IPS-NIHi11 (cell line): ENCODE measurements at regions not wholly inside any gene's neighbourhood (a gene's known extent, or its start where the extent isn't known, plus 50 kb on each side); places are given as distances from the start of the nearest gene placed in this dataset.

Experiments used
- DNase-seq: peaks from one replicate; pipeline ENCODE4 v3.0.0; 2012; ENCODE audit warnings: mixed read lengths, low spot score

DNA sequence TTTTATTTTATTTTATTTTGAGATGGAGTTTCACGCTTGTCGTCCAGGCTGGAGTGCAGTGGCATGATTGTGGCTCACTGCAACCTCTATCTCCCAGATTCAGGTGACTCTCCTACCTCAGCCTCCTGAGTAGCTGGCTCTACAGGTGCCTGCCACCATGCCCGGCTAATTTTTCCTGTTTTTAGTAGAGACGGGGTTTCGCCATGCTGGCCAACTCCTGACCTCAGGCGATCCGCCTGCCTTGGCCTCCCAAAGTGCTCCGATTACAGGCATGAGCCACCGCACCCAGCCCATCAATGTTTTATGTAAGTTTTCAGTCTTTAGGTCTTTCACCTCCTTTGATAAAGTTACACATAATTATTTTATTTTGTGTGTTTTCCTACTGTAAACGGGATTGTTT is 154.6 kb downstream of the COPRS start:
- no peak for DNase-seq

- DNase-seq: no peak
Observed at GRCh38 chr17:31702041-31702440, 157.0 kb downstream of the COPRS start.

DNA sequence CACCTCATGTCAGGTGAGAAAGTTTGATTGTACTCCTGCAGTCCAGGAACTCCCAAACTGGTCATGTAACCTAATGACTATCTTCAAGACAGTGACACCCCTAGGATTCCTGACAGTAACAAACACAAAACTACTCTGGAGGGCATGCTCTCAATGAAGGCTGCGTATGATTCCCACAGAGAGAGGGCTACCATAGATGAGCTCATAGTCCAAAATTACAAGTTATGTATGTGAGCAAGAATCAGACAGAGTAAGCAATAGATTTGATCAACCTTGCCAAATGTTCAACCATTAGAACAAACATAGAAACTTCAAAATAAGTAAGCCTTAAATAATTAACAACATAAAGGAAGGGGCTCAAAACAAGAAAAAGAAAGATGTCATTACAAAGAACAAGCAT is 158.1 kb downstream of the COPRS start:
- DNase-seq: no peak

DNA sequence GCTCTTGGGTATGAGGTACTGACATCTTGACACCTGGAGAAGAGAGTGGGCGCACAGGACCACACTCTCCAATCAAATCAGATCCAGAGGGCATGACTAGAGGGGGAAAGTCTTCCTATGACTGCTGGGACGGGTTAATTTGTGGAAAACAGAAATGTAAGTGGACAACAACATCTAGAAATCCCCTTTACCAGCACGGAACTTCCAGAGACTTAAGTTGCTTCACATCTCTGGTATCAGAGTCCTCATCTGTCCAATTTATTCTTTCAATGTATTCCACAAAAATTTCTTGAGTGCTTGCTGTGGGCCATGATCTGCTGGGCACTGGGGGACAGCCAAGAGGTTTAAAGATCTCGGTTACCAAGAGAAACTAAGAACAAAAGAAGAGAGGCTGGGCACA is 159.2 kb downstream of the COPRS start:
- no peak for DNase-seq

- no peak for DNase-seq
Observed at GRCh38 chr17:31699281-31699680, 159.8 kb downstream of the COPRS start.

DNA sequence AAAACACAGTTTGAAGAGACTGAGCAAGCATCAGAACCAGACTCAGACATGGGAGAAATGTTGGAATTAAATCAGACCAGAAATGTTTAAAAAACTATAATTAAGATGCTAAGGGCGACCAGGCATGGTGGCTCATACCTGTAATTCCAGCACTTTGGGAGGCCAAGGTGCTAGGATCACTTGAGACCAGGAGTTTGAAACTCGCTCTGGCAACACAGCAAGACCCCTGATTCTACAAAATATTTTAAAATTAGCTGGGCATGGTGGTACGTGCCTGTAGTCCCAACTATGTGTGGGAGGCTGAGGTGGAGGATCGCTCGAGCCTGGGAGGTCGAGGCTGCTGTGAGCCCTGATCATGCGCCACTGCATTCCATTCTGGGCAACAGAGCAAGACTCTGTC is 160.3 kb downstream of the COPRS start:
- no peak for DNase-seq

DNA sequence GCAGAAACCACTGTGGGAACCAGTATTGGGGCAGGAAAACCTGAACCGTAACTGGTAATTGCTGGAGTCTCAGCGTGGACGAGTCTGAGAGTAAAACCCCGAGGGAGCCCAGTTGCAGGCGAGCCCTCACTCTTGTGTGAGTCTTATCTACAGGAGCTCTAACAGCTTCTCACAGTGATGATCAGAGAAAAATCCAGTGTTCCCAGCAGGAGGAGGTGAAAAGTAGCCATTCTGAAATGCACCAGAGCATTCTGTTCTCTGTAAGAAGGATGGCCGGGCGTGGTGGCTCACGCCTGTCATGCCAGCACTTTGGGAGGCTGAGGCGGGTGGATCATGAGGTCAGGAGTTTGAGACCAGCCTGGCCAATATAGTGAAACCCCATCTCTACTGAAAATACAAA is 161.2 kb downstream of the COPRS start:
- no peak for DNase-seq

DNA sequence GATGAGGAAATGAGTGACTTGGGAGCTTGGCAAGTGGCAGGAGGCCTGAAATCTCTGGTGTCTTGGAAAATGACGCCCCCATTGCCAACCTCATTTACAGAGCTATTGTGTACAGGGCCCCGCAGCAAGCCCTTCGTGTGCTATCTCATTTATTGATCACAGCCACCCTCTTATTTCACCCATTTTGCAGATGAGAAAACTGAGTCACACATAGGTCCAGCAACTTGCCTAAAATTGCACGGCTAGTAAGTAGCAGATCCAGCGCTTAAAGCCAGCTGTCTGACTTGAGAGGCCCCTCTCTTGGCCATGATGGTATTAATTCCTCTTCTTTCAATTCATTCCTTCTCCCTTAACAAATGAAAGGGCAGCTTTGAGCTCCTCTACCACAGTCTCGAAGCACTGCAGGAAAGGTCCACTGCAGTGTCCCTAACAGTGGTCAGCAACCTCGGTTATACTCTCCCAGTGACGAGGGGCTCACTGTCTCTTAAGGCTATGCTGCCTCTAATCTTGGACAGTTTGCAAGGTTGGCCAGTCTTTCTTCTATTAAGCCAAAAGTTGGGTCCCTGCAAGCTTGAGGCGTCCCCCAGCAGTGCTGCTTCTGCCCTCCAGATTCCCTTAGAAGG is 162.2 kb downstream of the COPRS start:
- DNase-seq: no peak

GRCh38 chr17:31696184-31696602 is 162.9 kb downstream of the COPRS start:
- DNase-seq: peak; percentile 55

DNA sequence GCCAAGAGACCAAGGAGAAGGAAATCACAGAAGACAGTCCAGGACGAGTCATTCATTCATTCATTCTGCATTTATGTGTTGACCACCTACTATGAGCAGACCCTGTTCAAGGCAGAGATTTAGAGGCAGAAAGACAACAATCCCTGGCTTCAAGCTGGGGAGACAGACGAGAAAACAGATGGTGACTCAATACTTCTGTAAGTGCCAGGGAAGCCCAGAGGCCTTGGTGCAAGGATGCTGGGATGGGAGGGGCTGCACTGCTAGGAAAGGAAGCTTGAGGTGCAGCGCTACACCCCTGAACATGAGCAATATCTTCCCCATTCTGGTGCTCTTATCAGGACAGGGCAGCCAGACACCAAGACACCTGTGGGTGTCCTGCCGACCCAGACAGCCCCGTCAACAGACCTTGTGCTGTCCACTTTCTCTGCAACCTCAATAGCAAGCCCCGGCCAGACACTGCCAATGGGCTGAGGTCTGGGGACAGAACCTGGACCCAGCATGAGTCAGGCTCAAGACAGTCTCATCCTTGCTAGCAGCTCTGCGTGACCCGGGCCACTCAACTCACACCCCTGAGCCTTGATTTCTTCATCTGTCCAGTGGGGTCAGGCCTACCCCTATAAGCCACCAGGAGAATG is 163.5 kb downstream of the COPRS start:
- DNase-seq: no peak

GRCh38 chr17:31693433-31694220 is 165.4 kb downstream of the COPRS start:
- DNase-seq: no peak

DNA sequence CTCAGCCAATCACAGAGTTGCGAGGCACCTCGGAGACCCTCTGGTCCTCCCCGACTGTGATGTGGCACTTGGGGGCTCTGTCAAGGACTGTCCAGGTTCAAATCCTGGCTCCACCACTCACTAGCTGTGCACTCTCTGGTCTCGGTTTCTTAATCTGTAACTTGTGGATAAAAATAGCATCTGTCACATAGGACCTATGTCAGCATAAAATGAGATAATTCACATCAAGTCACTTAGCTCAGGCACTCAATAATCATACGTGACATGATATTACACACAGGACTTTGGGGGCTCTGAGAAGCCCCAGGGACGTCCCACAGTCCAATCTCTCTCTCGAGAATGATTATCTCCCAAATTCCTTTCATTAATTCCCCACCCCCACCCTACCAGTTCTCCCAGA is 166.4 kb downstream of the COPRS start:
- no peak for DNase-seq

GRCh38 chr17:31692027-31692426 is 167.0 kb downstream of the COPRS start:
- no peak for DNase-seq

- DNase-seq: no peak
Observed at GRCh38 chr17:31691251-31691905, 167.7 kb downstream of the COPRS start.

- DNase-seq: no peak
Observed at GRCh38 chr17:31690151-31690551, 168.9 kb downstream of the COPRS start.

DNA sequence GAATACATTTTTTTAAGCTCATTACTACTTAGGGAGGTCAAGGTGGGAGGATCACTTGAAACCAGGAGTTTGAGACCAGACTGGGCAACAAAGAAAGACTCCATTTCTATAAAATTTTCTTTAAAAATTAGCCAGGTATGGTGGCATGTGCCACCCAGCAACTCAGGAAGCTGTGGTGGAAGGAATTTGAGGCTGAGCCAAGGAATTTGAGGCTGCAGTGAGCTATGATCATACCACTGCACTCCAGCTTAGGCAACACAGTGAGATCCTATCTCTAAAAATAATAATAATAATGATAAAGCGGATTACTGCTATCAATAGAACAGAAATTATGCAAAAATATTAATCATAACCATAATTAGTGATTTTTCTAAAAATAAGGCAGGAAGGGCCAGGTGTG is 170.3 kb downstream of the COPRS start:
- no peak for DNase-seq

DNA sequence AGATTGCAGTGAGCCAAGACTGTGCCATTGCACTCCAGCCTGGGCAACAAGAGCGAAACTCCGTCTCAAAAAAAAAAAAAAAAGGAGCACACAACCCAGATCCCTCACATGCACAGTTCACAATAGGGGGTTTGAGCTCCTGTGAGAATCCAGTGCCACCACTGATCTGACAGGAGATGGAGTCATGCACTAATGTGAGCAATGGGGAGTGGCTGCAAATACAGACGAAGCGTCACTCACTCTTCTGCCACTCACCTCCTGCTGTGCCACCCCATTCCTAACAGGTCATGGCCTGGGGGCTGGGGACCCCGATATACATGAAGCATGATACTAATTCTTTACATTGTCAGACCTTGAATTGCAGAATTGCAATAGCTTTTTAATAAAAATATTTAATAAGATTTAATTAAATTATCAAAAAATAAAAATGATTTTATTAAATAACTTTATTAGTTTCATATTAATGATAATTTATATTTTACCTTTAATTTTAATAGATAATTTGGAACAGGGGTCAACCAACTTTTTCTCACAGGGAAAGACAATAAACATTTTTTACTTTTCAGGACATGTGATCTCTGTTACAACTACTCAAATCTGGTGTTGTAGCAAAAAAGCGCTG is 171.4 kb downstream of the COPRS start:
- no peak for DNase-seq

DNA sequence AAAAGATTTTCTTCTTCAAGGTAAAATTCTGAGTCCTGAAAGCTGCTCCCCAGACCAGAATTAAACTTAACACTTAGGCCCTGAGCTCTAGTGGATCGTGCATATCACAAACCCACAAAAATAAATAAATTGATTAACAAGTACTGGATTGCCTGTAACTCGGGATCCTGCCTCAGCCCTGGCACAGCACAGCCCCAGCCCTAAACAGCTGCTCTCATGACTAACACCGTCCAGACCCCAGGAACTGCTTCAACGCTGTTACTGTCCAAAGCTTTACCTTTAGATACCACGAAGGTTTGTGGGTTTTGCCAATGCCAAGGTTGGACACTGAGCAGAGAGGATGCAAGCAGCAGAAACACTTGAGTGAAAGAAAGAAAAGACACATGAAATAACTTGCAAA is 172.5 kb downstream of the COPRS start:
- DNase-seq: no peak

DNA sequence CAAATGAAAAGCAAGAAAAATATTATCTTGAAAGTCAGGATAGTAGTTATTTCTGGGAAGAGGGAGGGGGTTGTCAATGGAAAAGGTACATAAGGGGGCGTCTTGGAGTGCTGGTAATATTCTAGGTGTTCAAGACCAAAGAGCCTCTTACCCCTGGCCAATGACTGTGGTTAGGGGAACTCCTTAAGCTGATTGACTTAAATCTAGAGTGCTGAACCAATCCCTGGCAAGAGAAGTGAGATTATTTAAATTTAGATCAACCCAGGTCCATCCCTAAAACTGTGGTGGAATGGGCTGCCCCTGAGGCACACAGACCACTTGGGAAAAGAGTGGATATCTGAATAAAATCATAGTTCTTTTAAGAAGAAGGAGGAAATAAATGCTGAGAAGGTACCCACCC is 174.1 kb downstream of the COPRS start:
- no peak for DNase-seq

- DNase-seq: no peak
Observed at GRCh38 chr17:31680126-31680525, 178.9 kb downstream of the COPRS start.

DNA sequence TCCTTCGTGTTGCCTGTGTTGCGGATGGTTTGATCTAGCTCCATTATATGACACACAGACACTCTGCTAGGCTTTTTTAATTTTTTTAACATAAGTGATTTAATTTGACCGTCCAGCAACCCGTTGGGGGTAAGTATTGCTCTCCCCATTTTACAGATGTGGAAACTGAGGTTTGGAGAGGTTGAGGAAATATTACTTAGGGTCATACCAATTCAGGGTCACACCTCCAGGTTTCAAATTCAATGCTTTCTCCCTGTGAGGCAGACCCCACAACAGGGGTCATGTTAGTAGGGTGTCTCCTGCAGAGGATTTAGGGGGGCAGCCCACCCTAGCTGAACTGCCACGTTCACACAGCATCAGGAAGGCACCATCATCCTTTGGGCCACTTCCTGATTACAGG is 179.4 kb downstream of the COPRS start:
- no peak for DNase-seq

DNA sequence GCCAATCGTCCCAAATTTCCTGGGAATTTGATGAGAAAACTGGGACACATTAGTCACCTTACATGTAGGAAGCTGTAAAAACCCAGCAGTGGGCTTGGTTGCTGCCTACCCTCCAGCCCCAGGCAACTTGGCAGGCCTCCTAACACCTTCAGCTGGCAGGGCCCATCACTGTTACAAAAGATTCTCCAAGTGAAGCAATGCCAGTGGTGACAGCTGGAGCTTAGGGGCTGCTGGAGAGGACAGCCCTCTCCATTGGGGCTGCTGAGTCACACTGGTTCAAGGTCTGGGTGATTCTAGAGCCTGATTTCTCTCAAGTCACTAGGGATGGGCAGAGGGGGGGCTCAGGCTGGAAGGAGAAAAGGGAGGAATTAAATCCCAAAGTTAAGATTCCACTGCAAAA is 180.6 kb downstream of the COPRS start:
- no peak for DNase-seq
